PC-9 (cell line): ENCODE measurements at regions not wholly inside any gene's neighbourhood (a gene's known extent, or its start where the extent isn't known, plus 50 kb on each side); places are given as distances from the start of the nearest gene placed in this dataset.

ENCODE experiments used
- EZH2 ChIP-seq: fragments of 200-600 bp; sonication (generic); IDR thresholded peaks from 2 replicates; pipeline ENCODE4 v1.8.0; 2017; ENCODE audit warnings: antibody characterized with exemption, low read depth
- TF ChIP-seq, protein P1 (sequence below): fragments of 200-600 bp; sonication (generic); conservative IDR thresholded peaks from 2 replicates; pipeline ENCODE4 v1.6.1; 2017; ENCODE audit warnings: mixed run types, antibody characterized with exemption, mild to moderate bottlenecking, moderate library complexity

DNA sequence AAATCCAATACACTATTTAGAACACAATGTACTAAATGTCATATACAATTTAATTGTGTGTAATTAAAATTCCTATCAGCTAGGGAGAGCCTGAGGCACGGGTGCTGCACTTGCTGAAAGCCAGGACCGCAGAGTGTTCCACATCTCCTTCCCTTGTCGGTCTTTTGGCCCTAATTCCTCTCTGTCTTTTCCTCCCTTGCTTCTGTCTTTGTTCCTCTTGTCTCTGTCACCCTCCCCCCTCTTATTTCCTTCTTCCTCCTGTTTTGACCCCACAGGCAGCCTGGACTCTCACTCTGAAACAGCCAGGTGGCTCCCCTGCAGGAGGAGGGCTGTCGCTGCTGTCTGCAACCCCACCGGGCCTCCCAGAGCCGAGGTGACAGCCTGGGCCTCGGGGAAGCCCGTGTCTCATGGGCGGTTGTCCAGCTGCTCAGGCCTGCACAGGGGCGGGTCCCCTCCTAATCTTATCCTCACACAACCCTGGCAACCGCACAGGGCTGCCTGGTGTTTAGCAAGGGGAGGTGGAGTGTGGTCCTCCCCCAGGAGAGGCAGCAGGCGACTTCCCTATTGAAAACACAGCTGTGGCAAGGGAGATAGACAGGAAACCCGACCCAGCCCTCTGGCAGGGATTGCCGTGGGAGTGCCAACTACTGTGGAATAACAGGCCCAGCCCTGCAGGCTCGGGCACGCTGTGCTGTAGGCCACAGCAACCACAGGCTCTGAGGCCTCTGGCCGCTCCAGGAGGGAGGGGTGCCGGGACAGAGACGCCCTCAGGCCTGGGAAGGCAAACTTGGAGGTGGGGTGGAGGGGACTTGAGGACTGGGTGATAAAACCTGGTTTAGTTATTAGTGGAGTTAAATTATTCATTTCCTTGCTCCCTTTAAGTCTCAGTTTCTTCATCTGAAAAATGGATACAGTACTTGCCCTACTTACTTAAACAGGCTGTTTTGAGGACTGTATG is 68.8 kb upstream of the WDR26 start:
- TF ChIP-seq, protein P1, sequence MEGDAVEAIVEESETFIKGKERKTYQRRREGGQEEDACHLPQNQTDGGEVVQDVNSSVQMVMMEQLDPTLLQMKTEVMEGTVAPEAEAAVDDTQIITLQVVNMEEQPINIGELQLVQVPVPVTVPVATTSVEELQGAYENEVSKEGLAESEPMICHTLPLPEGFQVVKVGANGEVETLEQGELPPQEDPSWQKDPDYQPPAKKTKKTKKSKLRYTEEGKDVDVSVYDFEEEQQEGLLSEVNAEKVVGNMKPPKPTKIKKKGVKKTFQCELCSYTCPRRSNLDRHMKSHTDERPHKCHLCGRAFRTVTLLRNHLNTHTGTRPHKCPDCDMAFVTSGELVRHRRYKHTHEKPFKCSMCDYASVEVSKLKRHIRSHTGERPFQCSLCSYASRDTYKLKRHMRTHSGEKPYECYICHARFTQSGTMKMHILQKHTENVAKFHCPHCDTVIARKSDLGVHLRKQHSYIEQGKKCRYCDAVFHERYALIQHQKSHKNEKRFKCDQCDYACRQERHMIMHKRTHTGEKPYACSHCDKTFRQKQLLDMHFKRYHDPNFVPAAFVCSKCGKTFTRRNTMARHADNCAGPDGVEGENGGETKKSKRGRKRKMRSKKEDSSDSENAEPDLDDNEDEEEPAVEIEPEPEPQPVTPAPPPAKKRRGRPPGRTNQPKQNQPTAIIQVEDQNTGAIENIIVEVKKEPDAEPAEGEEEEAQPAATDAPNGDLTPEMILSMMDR: no peak; the same call in 1 of the 2 replicates
- no peak for TF ChIP-seq EZH2
